HEK293 (cell line): ENCODE measurements at regions not wholly inside any gene's neighbourhood (a gene's known extent, or its start where the extent isn't known, plus 50 kb on each side); places are given as distances from the start of the nearest gene placed in this dataset.

Source experiments
- CTCF ChIA-PET: fragments of 350-600 bp; formaldehyde crosslinking; extraction: SDS; loops from one replicate; lab custom pipeline; 2021; ENCODE audit warnings: antibody characterized with exemption; lab: Yijun Ruan, JAX
- POLR2A ChIA-PET: fragments of 300-600 bp; formaldehyde crosslinking; extraction: SDS; loops from one replicate; lab custom pipeline; 2020; ENCODE audit warnings: antibody characterized with exemption, inconsistent platforms; lab: Yijun Ruan, JAX
- H3K27ac ChIP-seq: fragments of 200-500 bp; sonication (Bioruptor generic); 2 replicates; pipeline ENCODE4 v1.5.1; 2014; ENCODE audit warnings: low read depth, low read length, control low read depth, inconsistent platforms; ENCODE audit errors: extremely low read depth
- H3K36me3 ChIP-seq, 2 experiments: fragments of 200-500 bp in 1 of 2; sonication (Bioruptor generic) in 1 of 2; 1 replicate in 1 of 2; 2 replicates in 1 of 2; pipeline ENCODE4 v1.5.1; 2014 to 2017; ENCODE audit warnings: inconsistent platforms in 2 of 2, low read length in 2 of 2; ENCODE audit not compliant: control insufficient read depth in 2 of 2, insufficient read depth in 1 of 2
- H3K4me1 ChIP-seq: fragments of 200-500 bp; sonication (Bioruptor generic); 2 replicates; pipeline ENCODE4 v1.5.1; 2014; ENCODE audit warnings: mild to moderate bottlenecking, low read length, inconsistent platforms; ENCODE audit not compliant: control insufficient read depth, insufficient read depth
- H3K4me3 ChIP-seq: 2 replicates; pipeline ENCODE4 v1.5.1; 2011; ENCODE audit warnings: low read depth, mild to moderate bottlenecking, control low read depth, low read length, moderate library complexity
- H3K9me3 ChIP-seq: fragments of 200-500 bp; sonication (Bioruptor generic); 2 replicates; pipeline ENCODE4 v1.5.1; 2014; ENCODE audit warnings: low read depth, low read length, inconsistent platforms; ENCODE audit not compliant: control insufficient read depth, insufficient read depth
- BCL11B ChIP-seq: fragments of 450-650 bp; formaldehyde crosslinking; IDR thresholded peaks from 2 replicates; pipeline ENCODE4 v1.5.1; 2016; ENCODE audit warnings: low read depth, missing biosample characterization, missing genetic modification characterization
- GLIS1 ChIP-seq: fragments of 450-650 bp; formaldehyde crosslinking; IDR thresholded peaks from 2 replicates; pipeline ENCODE4 v1.5.1; 2016; ENCODE audit warnings: missing biosample characterization, missing genetic modification characterization
- HIC1 ChIP-seq: fragments of 450-650 bp; formaldehyde crosslinking; IDR thresholded peaks from 2 replicates; pipeline ENCODE4 v1.5.1; 2016; ENCODE audit warnings: missing biosample characterization, missing genetic modification characterization
- KLF10 ChIP-seq: fragments of 450-650 bp; IDR thresholded peaks from 2 replicates; pipeline ENCODE4 v1.5.1; 2018; ENCODE audit warnings: missing biosample characterization, mild to moderate bottlenecking, missing genetic modification characterization
- KLF16 ChIP-seq: fragments of 450-650 bp; formaldehyde crosslinking; IDR thresholded peaks from 2 replicates; pipeline ENCODE4 v1.5.1; 2017; ENCODE audit warnings: missing biosample characterization, missing genetic modification characterization
- KLF9 ChIP-seq: fragments of 450-650 bp; formaldehyde crosslinking; IDR thresholded peaks from 2 replicates; pipeline ENCODE4 v1.5.1; 2016; ENCODE audit warnings: missing biosample characterization, missing genetic modification characterization, low read depth
- SCRT1 ChIP-seq: fragments of 450-650 bp; formaldehyde crosslinking; IDR thresholded peaks from 2 replicates; pipeline ENCODE4 v1.5.1; 2016; ENCODE audit warnings: missing biosample characterization, missing genetic modification characterization, borderline replicate concordance
- SETDB1 ChIP-seq: IDR thresholded peaks from one replicate; pipeline ENCODE4 v1.6.1; 2017; ENCODE audit warnings: mild to moderate bottlenecking, low read length, moderate library complexity, mixed read lengths; ENCODE audit not compliant: insufficient read length
- ZNF132 ChIP-seq: fragments of 450-650 bp; formaldehyde crosslinking; IDR thresholded peaks from 2 replicates; pipeline ENCODE4 v1.5.1; 2017; ENCODE audit warnings: missing biosample characterization, missing genetic modification characterization, borderline replicate concordance
- ZNF16 ChIP-seq: fragments of 450-650 bp; formaldehyde crosslinking; IDR thresholded peaks from 2 replicates; pipeline ENCODE4 v1.5.1; 2016; ENCODE audit warnings: low read depth, missing biosample characterization, missing genetic modification characterization
- ZNF24 ChIP-seq: fragments of 450-650 bp; formaldehyde crosslinking; IDR thresholded peaks from 2 replicates; pipeline ENCODE4 v1.5.1; 2016; ENCODE audit warnings: missing biosample characterization, missing genetic modification characterization
- ZNF26 ChIP-seq: fragments of 450-650 bp; formaldehyde crosslinking; IDR thresholded peaks from 2 replicates; pipeline ENCODE4 v1.5.1; 2016; ENCODE audit warnings: missing biosample characterization, missing genetic modification characterization
- ZNF341 ChIP-seq: fragments of 450-650 bp; formaldehyde crosslinking; IDR thresholded peaks from 2 replicates; pipeline ENCODE4; 2016; ENCODE audit warnings: low read depth, missing biosample characterization, missing genetic modification characterization
- ZNF394 ChIP-seq: fragments of 450-650 bp; formaldehyde crosslinking; IDR thresholded peaks from 2 replicates; pipeline ENCODE4 v1.5.1; 2016; ENCODE audit warnings: missing biosample characterization, missing genetic modification characterization, mild to moderate bottlenecking, moderate library complexity, borderline replicate concordance
- ZNF398 ChIP-seq: fragments of 450-650 bp; formaldehyde crosslinking; IDR thresholded peaks from 2 replicates; pipeline ENCODE4 v1.5.1; 2017; ENCODE audit warnings: missing biosample characterization, missing genetic modification characterization
- ZNF423 ChIP-seq: fragments of 450-650 bp; formaldehyde crosslinking; IDR thresholded peaks from 2 replicates; pipeline ENCODE4 v1.5.1; 2016; ENCODE audit warnings: missing biosample characterization, missing genetic modification characterization
- ZNF501 ChIP-seq: fragments of 450-650 bp; formaldehyde crosslinking; IDR thresholded peaks from 2 replicates; pipeline ENCODE4 v1.5.1; 2016; ENCODE audit warnings: missing biosample characterization, missing genetic modification characterization
- ZNF560 ChIP-seq: fragments of 450-650 bp; formaldehyde crosslinking; IDR thresholded peaks from 2 replicates; pipeline ENCODE4 v1.5.1; 2017; ENCODE audit warnings: missing biosample characterization, missing genetic modification characterization, borderline replicate concordance
- ZNF621 ChIP-seq: fragments of 450-650 bp; formaldehyde crosslinking; IDR thresholded peaks from 2 replicates; pipeline ENCODE4 v1.5.1; 2017; ENCODE audit warnings: missing biosample characterization, missing genetic modification characterization
- ZNF837 ChIP-seq: fragments of 450-650 bp; formaldehyde crosslinking; IDR thresholded peaks from 2 replicates; pipeline ENCODE4 v1.5.1; 2016; ENCODE audit warnings: missing biosample characterization, missing genetic modification characterization
- ZSCAN4 ChIP-seq: fragments of 450-650 bp; formaldehyde crosslinking; IDR thresholded peaks from 2 replicates; pipeline ENCODE4 v1.5.1; 2017; ENCODE audit warnings: missing biosample characterization, missing genetic modification characterization
- ZSCAN5A ChIP-seq: fragments of 450-650 bp; formaldehyde crosslinking; IDR thresholded peaks from 2 replicates; pipeline ENCODE4 v1.5.1; 2016; ENCODE audit warnings: missing biosample characterization, missing genetic modification characterization

GRCh38 chr16:77499373-77500285 is 64.8 kb upstream of the ADAMTS18 start (continued):
- no peak for TF ChIP-seq ZNF26 (tag by site-specific recombination)
- TF ChIP-seq GLIS1 (tag by site-specific recombination), result peak; percentile 67
- peak; percentile 13; the same call in 1 of the 2 replicates for TF ChIP-seq ZNF398
- TF ChIP-seq KLF16, result peak; percentile 32; the same call in 1 of the 2 replicates
- 0 out of 2 replicates have a peak, but pooled peaks have one; percentile 39 for TF ChIP-seq SCRT1 (tag by site-specific recombination)

- CTCF ChIA-PET, result interaction anchor here (0.6 kb wide), 1 partner anchor 28 kb away, joined by 3 read pairs; no protein-coding TSS in a partner anchor
- Histone ChIP-seq H3K4me1 (no peaks in the 10 kb centered on the region; the same call in 1 of the 2 replicates), H3K36me3 (no peaks in the 10 kb centered on the region)
- POLR2A ChIA-PET, result no interaction called here
- no peak for TF ChIP-seq ZNF394 (tag by site-specific recombination)
- TF ChIP-seq ZSCAN5A (tag by site-specific recombination), result no peak
- TF ChIP-seq KLF10, result no peak
- no peak for TF ChIP-seq KLF9 (tag by site-specific recombination)
- TF ChIP-seq HIC1 (tag by site-specific recombination), result no peak
- no peak for TF ChIP-seq ZNF560 (tag by site-specific recombination)
- TF ChIP-seq ZNF24 (tag by site-specific recombination), result no peak
- no peak for TF ChIP-seq ZNF837 (tag by site-specific recombination)
- TF ChIP-seq ZSCAN4 (tag by site-specific recombination), result no peak
- TF ChIP-seq ZNF16 (tag by site-specific recombination), result no peak
- TF ChIP-seq SETDB1, result no peak
- TF ChIP-seq ZNF341 (tag by site-specific recombination), result no peak
- TF ChIP-seq ZNF501, result no peak
- no peak for TF ChIP-seq BCL11B (tag by site-specific recombination)
- TF ChIP-seq ZNF423 (tag by site-specific recombination), result no peak
- no peak for TF ChIP-seq ZNF132
- no peak for TF ChIP-seq ZNF621 (tag by site-specific recombination)
- TF ChIP-seq, all 188 proteins: peak for 0
- Histone ChIP-seq H3K4me3 (no peak overlapping the region), H3K9me3 (no peaks in the 10 kb centered on the region), H3K27ac (no peak overlapping the region)
These were observed 65.4 kb upstream of the ADAMTS18 start for GRCh38 chr16:77500286-77500598.
